Epithelial cell of proximal tubule (primary cell): ENCODE measurements at regions not wholly inside any gene's neighbourhood (a gene's known extent, or its start where the extent isn't known, plus 50 kb on each side); places are given as distances from the start of the nearest gene placed in this dataset.

ENCODE experiments used
- DNase-seq: peaks from one replicate; pipeline ENCODE4 v3.0.0-alpha.2; 2011; ENCODE audit warnings: low read depth
- H3K4me3 ChIP-seq: 2 replicates; pipeline ENCODE4 v1.5.1; 2011; ENCODE audit warnings: low read depth, mild to moderate bottlenecking, low read length
- TF ChIP-seq, protein P1 (sequence below): conservative IDR thresholded peaks from 2 replicates; pipeline ENCODE4 v1.5.1; 2012; ENCODE audit warnings: low read depth, mild to moderate bottlenecking, low read length

DNA sequence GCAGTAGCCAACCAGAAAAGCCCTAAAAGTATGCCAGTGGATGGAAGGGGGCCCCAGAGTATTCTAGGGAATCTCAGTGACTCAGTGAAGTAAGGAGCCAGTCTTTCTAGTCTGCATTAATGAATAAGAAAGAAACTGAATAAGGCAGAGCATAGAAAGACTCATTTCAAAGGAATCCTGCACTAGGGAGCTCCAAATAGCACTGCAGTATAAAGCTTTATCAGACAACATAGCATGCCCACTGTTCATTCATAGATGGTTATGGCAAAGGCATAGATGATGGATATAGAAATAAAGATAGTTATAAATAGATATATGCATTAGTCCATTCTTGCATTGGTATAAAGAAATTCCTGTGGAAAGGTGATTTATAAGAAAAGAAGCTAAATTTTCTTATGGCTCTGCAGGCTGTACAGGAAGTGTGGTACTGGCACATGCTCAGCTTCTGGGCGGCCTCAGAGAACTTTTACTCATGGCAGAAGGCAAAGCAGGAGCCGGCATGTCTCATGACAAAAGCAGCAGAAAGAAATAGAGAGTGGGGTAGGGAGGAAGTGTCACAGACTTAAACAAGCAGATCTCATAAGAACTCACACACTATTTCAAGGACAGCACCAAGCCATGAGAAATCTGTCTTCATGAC is 498.5 kb downstream of the CDY2B start:
- TF ChIP-seq, protein P1, sequence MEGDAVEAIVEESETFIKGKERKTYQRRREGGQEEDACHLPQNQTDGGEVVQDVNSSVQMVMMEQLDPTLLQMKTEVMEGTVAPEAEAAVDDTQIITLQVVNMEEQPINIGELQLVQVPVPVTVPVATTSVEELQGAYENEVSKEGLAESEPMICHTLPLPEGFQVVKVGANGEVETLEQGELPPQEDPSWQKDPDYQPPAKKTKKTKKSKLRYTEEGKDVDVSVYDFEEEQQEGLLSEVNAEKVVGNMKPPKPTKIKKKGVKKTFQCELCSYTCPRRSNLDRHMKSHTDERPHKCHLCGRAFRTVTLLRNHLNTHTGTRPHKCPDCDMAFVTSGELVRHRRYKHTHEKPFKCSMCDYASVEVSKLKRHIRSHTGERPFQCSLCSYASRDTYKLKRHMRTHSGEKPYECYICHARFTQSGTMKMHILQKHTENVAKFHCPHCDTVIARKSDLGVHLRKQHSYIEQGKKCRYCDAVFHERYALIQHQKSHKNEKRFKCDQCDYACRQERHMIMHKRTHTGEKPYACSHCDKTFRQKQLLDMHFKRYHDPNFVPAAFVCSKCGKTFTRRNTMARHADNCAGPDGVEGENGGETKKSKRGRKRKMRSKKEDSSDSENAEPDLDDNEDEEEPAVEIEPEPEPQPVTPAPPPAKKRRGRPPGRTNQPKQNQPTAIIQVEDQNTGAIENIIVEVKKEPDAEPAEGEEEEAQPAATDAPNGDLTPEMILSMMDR = no peak
- H3K4me3 ChIP-seq = no peak overlapping the region
- no peak for DNase-seq

- TF ChIP-seq, protein P1 = no peak
- no peak overlapping the region for H3K4me3 ChIP-seq
- DNase-seq = no peak
Observed at GRCh38 chrY:17378326-17378725, 501.7 kb downstream of the CDY2B start.

GRCh38 chrY:17368413-17368812 is 511.6 kb downstream of the CDY2B start:
- no peak overlapping the region for H3K4me3 ChIP-seq
- peak; percentile 19 for DNase-seq
- TF ChIP-seq, protein P1 = no peak

GRCh38 chrY:17366400-17366799 is 513.6 kb downstream of the CDY2B start:
- no peak for DNase-seq
- TF ChIP-seq, protein P1 = no peak
- H3K4me3 ChIP-seq = no peak overlapping the region

- no peak overlapping the region for H3K4me3 ChIP-seq
- DNase-seq = no peak
- TF ChIP-seq, protein P1 = peak; percentile 57
Observed at GRCh38 chrY:17339028-17339427, 541.0 kb downstream of the CDY2B start.

DNA sequence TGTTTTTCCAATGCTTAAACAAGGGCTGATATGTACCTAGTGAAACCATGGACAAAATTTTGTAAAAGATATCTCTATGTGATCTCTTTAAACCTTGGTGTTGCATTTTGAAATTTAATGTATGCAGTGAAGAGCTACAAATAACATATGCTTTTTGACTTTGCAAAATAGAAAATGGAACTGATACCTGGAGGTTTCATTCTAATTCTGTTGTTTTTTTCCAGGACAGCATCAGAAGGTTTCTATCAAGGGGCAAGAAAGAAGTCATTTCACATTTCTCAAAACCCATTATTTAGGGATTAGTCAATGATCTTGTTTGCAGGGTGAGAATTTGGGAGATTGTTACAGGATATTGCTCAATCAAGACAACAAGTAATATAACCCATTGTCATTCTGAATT is 549.3 kb downstream of the CDY2B start:
- no peak overlapping the region for H3K4me3 ChIP-seq
- TF ChIP-seq, protein P1 = no peak
- no peak for DNase-seq

GRCh38 chrY:17319916-17320315 is 560.1 kb downstream of the CDY2B start:
- peak; percentile 54 for DNase-seq
- H3K4me3 ChIP-seq = no peak overlapping the region
- TF ChIP-seq, protein P1 = no peak
